Lower leg skin (tissue), 3 donors: ENCODE measurements at regions not wholly inside any gene's neighbourhood (a gene's known extent, or its start where the extent isn't known, plus 50 kb on each side); places are given as distances from the start of the nearest gene placed in this dataset.

ENCODE experiments used
- POLR2A ChIP-seq, 2 donors: fragments of 450-650 bp; IDR thresholded peaks; one replicate each; pipeline ENCODE4 v1.6.1; 2016 to 2017; ENCODE audit warnings: antibody characterized with exemption in 2 of 2, mild to moderate bottlenecking in 1 of 2, moderate library complexity in 1 of 2
- TF ChIP-seq, protein P1 (sequence below), 3 donors: fragments of 450-650 bp; IDR thresholded peaks; one replicate each; pipeline ENCODE4 v1.5.1; 2016; ENCODE audit warnings: antibody characterized with exemption in 3 of 3, mild to moderate bottlenecking in 3 of 3, moderate library complexity in 2 of 3

GRCh38 chr1:194209920-194210319 is 1023.5 kb upstream of the B3GALT2 start:
- TF ChIP-seq, protein P1, sequence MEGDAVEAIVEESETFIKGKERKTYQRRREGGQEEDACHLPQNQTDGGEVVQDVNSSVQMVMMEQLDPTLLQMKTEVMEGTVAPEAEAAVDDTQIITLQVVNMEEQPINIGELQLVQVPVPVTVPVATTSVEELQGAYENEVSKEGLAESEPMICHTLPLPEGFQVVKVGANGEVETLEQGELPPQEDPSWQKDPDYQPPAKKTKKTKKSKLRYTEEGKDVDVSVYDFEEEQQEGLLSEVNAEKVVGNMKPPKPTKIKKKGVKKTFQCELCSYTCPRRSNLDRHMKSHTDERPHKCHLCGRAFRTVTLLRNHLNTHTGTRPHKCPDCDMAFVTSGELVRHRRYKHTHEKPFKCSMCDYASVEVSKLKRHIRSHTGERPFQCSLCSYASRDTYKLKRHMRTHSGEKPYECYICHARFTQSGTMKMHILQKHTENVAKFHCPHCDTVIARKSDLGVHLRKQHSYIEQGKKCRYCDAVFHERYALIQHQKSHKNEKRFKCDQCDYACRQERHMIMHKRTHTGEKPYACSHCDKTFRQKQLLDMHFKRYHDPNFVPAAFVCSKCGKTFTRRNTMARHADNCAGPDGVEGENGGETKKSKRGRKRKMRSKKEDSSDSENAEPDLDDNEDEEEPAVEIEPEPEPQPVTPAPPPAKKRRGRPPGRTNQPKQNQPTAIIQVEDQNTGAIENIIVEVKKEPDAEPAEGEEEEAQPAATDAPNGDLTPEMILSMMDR (IDR thresholded peaks at IDR 0.05), result no peak
- no peak for TF ChIP-seq POLR2A (IDR thresholded peaks at IDR 0.05)
